HG03520 (cell line): ENCODE measurements at regions not wholly inside any gene's neighbourhood (a gene's known extent, or its start where the extent isn't known, plus 50 kb on each side); places are given as distances from the start of the nearest gene placed in this dataset.

Source experiments
- ATAC-seq: cut with Tn5 transposase; IDR thresholded peaks from one replicate; pipeline ENCODE4 v1.9.1; 2021; ENCODE audit warnings: mild to moderate bottlenecking, moderate library complexity; ENCODE audit not compliant: unreplicated experiment

- no peak for ATAC-seq
Measured at GRCh38 chr3:74353039-74353438, 261.4 kb downstream of the CNTN3 start.

- ATAC-seq = no peak
Measured at GRCh38 chr3:74352166-74352565, 262.3 kb downstream of the CNTN3 start.

- no peak for ATAC-seq
Measured at GRCh38 chr3:74351213-74351612, 263.2 kb downstream of the CNTN3 start.

GRCh38 chr3:74349015-74349414 is 265.4 kb downstream of the CNTN3 start:
- no peak for ATAC-seq

DNA sequence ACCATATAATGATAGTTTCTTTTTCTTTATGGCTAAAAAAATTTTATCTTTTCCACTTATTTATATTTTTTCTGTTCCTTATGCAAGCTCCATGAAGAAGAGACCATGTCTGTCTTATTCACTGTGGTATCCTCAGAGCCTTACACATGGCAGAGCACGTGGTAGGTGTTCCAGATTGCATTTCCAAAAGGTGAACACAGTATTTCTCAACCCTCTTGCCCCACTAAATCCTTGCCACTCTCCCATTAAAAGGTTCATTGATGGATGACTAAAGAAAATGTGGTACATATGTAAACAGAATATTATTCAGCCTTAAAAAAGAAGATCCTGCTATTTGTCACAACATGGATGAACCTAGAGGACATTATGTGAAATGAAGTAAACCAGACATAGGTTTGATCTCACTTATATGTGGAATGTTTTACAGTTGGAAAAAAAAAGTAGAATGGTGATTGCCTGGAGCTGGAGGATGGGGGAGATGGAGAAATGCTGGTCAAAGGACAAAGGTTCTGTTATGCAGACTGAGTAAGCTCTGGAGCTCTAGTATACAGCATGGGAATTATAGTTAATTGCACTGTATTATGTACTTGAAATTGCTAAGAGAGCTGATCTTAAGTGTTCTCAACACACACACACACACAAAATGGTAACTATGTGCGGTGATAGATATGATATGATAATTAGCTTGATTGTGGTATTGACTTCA is 266.7 kb downstream of the CNTN3 start:
- ATAC-seq = no peak

GRCh38 chr3:74346896-74347295 is 267.6 kb downstream of the CNTN3 start:
- ATAC-seq = no peak

- no peak for ATAC-seq
Measured at GRCh38 chr3:74345701-74346100, 268.8 kb downstream of the CNTN3 start.

DNA sequence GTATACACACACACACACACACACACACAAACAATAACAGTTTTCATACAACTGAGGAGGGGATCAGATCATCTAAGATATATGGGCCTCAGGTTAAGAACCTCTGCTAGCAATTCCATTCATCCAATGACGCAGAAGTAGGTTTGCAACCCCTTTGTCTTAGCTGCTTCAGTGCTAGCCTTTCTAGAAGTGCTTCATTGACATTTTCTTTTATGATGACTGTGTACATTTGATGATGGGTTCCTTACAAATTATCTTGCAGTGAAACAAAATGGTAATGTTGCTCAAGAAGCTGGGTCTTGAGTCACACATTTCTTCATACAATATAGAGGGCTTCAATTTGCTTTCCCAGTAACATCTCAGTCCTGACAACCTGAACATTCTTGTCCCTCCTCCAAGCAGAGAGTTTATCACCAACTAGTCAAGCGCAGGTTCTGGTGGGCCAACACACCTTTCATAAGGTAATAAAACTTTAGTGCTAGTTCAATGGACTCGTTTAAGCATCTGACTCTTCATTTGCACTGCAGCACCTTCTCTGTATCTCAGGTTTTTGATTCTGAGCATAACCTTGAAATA is 269.5 kb downstream of the CNTN3 start:
- no peak for ATAC-seq

- no peak for ATAC-seq
Measured at GRCh38 chr3:74343391-74343790, 271.1 kb downstream of the CNTN3 start.

DNA sequence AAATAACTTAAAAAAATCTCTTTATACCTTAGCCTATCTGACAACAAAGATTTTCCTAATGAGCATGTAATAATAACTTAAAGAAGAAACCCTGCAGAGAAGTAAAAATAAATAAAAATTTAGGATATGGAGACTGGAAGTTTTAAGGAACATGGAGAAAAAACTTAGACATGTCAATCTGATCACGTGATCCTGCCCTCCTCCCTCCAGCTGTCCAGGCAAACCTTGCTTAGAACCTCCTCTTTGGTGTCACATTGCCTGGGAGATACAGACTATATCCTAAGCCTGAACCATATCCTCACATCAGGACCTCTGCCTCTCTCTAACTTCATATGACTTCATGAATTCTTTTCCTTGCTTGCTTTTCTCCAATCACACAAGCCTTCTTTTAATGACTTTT is 275.5 kb downstream of the CNTN3 start:
- ATAC-seq = no peak

- ATAC-seq = no peak
Measured at GRCh38 chr3:74332165-74332564, 282.3 kb downstream of the CNTN3 start.

GRCh38 chr3:74331711-74332110 is 282.7 kb downstream of the CNTN3 start:
- no peak for ATAC-seq

DNA sequence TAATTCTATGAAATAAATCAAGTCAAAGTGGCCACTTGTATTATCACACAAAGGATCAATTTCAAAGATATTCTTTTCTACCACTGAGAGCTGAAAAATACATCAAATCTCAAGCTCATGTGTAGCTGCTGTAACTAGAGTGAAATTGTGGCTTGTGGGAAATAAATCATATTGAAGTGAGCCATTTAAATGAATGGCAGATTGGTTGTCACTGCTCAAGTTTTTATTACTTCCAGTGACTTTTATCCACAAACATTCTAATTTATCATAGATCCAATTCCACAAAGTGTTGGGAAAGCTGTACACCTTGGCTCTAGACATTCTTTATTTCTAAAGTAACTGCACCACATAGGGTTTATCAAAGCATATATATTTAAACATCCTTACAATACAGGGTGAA is 285.4 kb downstream of the CNTN3 start:
- ATAC-seq = no peak

- ATAC-seq = no peak
Measured at GRCh38 chr3:74328435-74328834, 286.0 kb downstream of the CNTN3 start.

- ATAC-seq = no peak
Measured at GRCh38 chr3:74315291-74315690, 299.2 kb downstream of the CNTN3 start.

DNA sequence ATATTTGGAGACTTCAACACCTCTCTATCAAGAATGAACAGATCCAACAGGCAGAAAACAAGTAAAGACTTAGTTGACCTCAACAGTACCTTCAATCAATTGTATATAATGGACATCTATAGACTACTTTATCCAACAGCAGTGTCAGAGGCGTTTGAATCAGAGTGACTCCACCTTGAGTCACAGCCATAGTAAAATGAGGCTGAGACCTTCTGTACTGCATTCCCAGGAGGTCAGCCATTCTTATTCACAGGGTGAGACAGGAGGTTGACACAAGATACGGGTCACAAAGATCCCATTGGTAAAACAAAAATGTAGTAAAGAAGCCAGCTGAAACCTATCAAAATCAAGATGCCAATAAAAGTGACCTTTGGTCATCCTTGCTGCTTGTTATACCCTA is 299.8 kb downstream of the CNTN3 start:
- no peak for ATAC-seq

- ATAC-seq = no peak
Measured at GRCh38 chr3:74309716-74310115, 304.7 kb downstream of the CNTN3 start.

- no peak for ATAC-seq
Measured at GRCh38 chr3:74304424-74304823, 310.0 kb downstream of the CNTN3 start.

DNA sequence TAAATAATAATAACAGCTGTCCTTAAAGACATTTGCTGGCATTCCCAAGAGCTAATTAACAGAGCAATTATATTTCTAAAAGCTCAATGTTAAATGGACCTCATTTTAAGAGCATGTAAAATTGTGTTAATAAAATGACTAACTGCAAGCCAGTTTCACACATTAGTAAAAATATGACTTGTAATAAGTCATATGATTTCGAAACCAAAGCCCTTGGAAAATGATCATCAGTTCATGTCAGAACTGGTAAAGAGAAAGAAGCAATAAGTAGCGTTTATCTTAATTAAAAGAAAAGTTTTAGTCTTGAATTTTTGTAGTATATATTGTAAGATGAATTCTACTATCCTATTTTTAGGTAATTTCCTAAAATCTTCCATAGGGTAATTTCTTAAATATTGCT is 310.7 kb downstream of the CNTN3 start:
- ATAC-seq = no peak

- no peak for ATAC-seq
Measured at GRCh38 chr3:74302969-74303368, 311.5 kb downstream of the CNTN3 start.

- ATAC-seq = no peak
Measured at GRCh38 chr3:74302281-74302680, 312.2 kb downstream of the CNTN3 start.

DNA sequence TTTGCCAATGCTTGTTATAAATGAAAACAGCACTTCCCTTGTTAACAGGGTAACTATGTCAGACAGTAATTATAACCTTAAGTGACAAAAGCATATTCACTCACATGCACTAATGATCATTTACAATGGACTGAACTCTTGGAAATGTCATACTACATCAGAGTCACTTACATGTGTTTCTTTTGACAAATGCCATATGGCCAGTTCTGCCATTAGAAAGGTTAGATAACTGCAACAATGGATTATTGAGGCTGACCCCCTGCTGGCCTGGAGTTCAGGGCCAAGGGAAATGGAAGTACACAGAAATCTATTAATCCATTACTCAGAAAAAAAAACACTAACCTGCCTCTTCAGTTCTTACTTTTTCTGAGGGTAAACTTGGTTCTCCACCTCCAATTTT is 313.4 kb downstream of the CNTN3 start:
- ATAC-seq = no peak

- no peak for ATAC-seq
Measured at GRCh38 chr3:74295479-74295878, 319.0 kb downstream of the CNTN3 start.
